SK-N-SH treated with all-trans-retinoic acid at 6 μM for 48 hours (cell line): ENCODE measurements at regions not wholly inside any gene's neighbourhood (a gene's known extent, or its start where the extent isn't known, plus 50 kb on each side); places are given as distances from the start of the nearest gene placed in this dataset.

Experiments
- ESRRG ChIP-seq: fragments of 250-450 bp; sonication (Bioruptor Pico); IDR thresholded peaks from 2 replicates; pipeline ENCODE4 v1.6.1; 2021; ENCODE audit warnings: mild to moderate bottlenecking
- ISL1 ChIP-seq: fragments of 250-450 bp; sonication (Bioruptor Pico); IDR thresholded peaks from 2 replicates; pipeline ENCODE4 v2.1.2; 2022; ENCODE audit warnings: mild to moderate bottlenecking, moderate library complexity
- TOX ChIP-seq: fragments of 250-450 bp; sonication (Bioruptor Pico); IDR thresholded peaks from 2 replicates; pipeline ENCODE4 v1.8.0; 2021; ENCODE audit warnings: mild to moderate bottlenecking, moderate library complexity, borderline replicate concordance
- ZC3H10 ChIP-seq: fragments of 250-450 bp; sonication (Bioruptor Pico); IDR thresholded peaks from 2 replicates; pipeline ENCODE4 v1.5.1; 2021; ENCODE audit warnings: mild to moderate bottlenecking, moderate library complexity
- ZFP3 ChIP-seq: fragments of 250-450 bp; sonication (Bioruptor Pico); IDR thresholded peaks from 2 replicates; pipeline ENCODE4 v1.5.0; 2020; ENCODE audit warnings: mild to moderate bottlenecking, moderate library complexity
- ZNF565 ChIP-seq: fragments of 450-650 bp; formaldehyde crosslinking; conservative IDR thresholded peaks from 2 replicates; pipeline ENCODE4 v1.5.0; 2020; ENCODE audit warnings: low read depth, mild to moderate bottlenecking, moderate library complexity

DNA sequence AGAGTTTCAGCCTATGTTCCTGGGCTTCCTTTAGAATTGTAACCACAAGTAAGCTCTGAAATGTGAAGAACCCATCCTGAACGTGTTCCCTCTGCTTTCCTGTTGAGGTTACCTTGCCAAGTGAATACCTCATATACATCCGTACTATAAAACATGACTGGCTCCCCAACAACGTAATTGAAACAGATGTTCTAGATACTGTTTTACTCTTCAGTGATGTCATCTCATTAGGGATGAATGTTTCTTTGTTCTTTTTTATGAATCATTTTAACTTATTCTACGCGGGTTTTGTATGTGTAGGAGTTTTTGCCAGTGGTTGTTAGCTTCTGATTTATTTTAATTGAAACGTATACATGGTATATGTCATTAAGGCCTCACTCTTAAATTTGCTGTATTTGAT, 166.8 kb downstream of the SAMD5 start:
- TF ChIP-seq ZNF565 (no peak), TOX (CRISPR knock-in tag) (no peak), ISL1 (CRISPR knock-in tag) (no peak), ZC3H10 (CRISPR knock-in tag) (no peak), ESRRG (no peak), ZFP3 (CRISPR knock-in tag) (peak; percentile 73; the same call in 1 of the 2 replicates)
